ENCODE measurements at regions not wholly inside any gene's neighbourhood (a gene's known extent, or its start where the extent isn't known, plus 50 kb on each side); places are given as distances from the start of the nearest gene placed in this dataset.

DNA sequence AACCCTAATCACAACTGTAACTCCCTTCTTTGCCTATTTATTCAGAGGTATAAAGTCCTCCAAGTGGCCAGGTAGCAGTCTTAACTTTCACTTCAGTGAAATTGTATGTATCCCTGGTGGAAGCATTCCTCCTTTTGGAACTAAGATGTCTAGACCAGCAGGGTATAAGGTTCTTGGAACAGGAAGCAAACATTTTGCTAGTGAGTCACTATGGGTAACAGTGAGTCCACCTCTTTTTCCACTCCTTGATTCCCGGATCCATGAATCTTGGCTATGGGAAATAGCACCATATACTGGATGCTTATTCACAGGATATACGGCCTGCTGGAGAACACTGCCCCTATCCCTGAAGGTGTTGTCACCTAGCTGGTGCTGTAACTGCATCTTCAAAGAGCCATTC is 80.2 kb downstream of the KCNA5 start:
- TF ChIP-seq SIN3A (IDR thresholded peaks at IDR 0.05; ENCODE audit: borderline replicate concordance, low read depth, low read length) (no peak), FOSL2 (IDR thresholded peaks at IDR 0.05; ENCODE audit: borderline replicate concordance, low read depth) (peak; percentile 20; the same call in 1 of the 2 replicates)
- WGBS (ENCODE audit: low lambda C conversion rate), result 62% methylated on average over 2 of the region's 2 CpGs

GRCh38 chr12:5124401-5124800 is 80.7 kb downstream of the KCNA5 start:
- TF ChIP-seq NRF1 (IDR thresholded peaks at IDR 0.05; ENCODE audit: low read depth, low read length) (no peak), FOSL2 (IDR thresholded peaks at IDR 0.05; ENCODE audit: borderline replicate concordance, low read depth) (no peak), GABPA (IDR thresholded peaks at IDR 0.05; ENCODE audit: low read depth) (no peak), TAF1 (IDR thresholded peaks at IDR 0.05; ENCODE audit: borderline replicate concordance, low read depth, low read length) (no peak), RCOR1 (IDR thresholded peaks at IDR 0.05; ENCODE audit: low read length) (no peak), POLR2AphosphoS5 (IDR thresholded peaks at IDR 0.05; ENCODE audit: low read depth, low read length) (no peak), GATA2 (CRISPR knock-in tag; IDR thresholded peaks at IDR 0.05) (no peak), REST (IDR thresholded peaks at IDR 0.05; ENCODE audit: low read depth, low read length) (no peak), RAD21 (IDR thresholded peaks at IDR 0.05; ENCODE audit: low read length) (no peak), FOXM1 (IDR thresholded peaks at IDR 0.05; ENCODE audit: low read depth) (no peak), RFX5 (IDR thresholded peaks at IDR 0.05; ENCODE audit: low read length) (no peak), SMC3 (IDR thresholded peaks at IDR 0.05; ENCODE audit: low read depth, low read length) (no peak), TCF12 (IDR thresholded peaks at IDR 0.05) (no peak), YY1 (IDR thresholded peaks at IDR 0.05; ENCODE audit: low read depth) (no peak), FOXJ3 (CRISPR knock-in tag; IDR thresholded peaks at IDR 0.05) (no peak), PBX3 (IDR thresholded peaks at IDR 0.05) (no peak), CHD2 (IDR thresholded peaks at IDR 0.05; ENCODE audit: low read length, partially characterized antibody) (no peak)
- TF ChIP-seq, protein P1, sequence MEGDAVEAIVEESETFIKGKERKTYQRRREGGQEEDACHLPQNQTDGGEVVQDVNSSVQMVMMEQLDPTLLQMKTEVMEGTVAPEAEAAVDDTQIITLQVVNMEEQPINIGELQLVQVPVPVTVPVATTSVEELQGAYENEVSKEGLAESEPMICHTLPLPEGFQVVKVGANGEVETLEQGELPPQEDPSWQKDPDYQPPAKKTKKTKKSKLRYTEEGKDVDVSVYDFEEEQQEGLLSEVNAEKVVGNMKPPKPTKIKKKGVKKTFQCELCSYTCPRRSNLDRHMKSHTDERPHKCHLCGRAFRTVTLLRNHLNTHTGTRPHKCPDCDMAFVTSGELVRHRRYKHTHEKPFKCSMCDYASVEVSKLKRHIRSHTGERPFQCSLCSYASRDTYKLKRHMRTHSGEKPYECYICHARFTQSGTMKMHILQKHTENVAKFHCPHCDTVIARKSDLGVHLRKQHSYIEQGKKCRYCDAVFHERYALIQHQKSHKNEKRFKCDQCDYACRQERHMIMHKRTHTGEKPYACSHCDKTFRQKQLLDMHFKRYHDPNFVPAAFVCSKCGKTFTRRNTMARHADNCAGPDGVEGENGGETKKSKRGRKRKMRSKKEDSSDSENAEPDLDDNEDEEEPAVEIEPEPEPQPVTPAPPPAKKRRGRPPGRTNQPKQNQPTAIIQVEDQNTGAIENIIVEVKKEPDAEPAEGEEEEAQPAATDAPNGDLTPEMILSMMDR (IDR thresholded peaks at IDR 0.05), result no peak
- TF ChIP-seq, protein P2, sequence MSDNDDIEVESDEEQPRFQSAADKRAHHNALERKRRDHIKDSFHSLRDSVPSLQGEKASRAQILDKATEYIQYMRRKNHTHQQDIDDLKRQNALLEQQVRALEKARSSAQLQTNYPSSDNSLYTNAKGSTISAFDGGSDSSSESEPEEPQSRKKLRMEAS (IDR thresholded peaks at IDR 0.05; ENCODE audit: low read depth), result no peak
- no peaks in the 10 kb centered on the region for H3K27me3 ChIP-seq (ENCODE audit: insufficient read depth)
- no peaks in the 10 kb centered on the region for H3K9me3 ChIP-seq
- H4K20me1 ChIP-seq (ENCODE audit: insufficient read depth), result no peaks in the 10 kb centered on the region
- no peak overlapping the region for H2AFZ ChIP-seq (ENCODE audit: low read depth)
- no peak overlapping the region for H3K4me3 ChIP-seq (ENCODE audit: low read depth in 2 of 2, low read length in 1 of 2)
- peaks cover 16% of the 10 kb centered on the region for H3K79me2 ChIP-seq (ENCODE audit: insufficient read depth)
- H3K27ac ChIP-seq (ENCODE audit: low read depth in 2 of 2, low read length in 1 of 2), result no peak overlapping the region
- H3K9ac ChIP-seq, result no peak overlapping the region
- DNase-seq, result no peak
- CTCF ChIA-PET, result no interaction called here
- POLR2A ChIA-PET, result no interaction called here
- H3K4me1 ChIP-seq (ENCODE audit: control insufficient read depth in 1 of 2, insufficient read depth in 2 of 2, low read depth in 1 of 2, low read length in 1 of 2), result peaks cover 0 to 7% of the 10 kb centered on the region in 2 experiments; a peak in 2 of 4 replicates
- no peaks in the 10 kb centered on the region for H3F3A ChIP-seq (replicated peaks; ENCODE audit: insufficient read depth)
- H3K9me2 ChIP-seq, result no peaks in the 10 kb centered on the region
- H3K36me3 ChIP-seq (replicated peaks in 1 of 2; ENCODE audit: control insufficient read depth in 1 of 2, insufficient read depth in 2 of 2, low read length in 1 of 2), result peaks cover 0 to 6% of the 10 kb centered on the region in 2 experiments
- no peak overlapping the region for H3K4me2 ChIP-seq

More for the DNA sequence above, 80.2 kb downstream of the KCNA5 start:
- Histone ChIP-seq H2AFZ (ENCODE audit: low read depth) (no peak overlapping the region), H3K9ac (no peak overlapping the region), H3K27ac (ENCODE audit: low read depth in 2 of 2, low read length in 1 of 2) (peak overlapping the region in 1 of 2 experiments; percentile 16; a peak in 1 of 4 replicates), H3F3A (replicated peaks; ENCODE audit: insufficient read depth) (no peaks in the 10 kb centered on the region), H3K9me3 (no peaks in the 10 kb centered on the region), H3K4me2 (peak overlapping the region; percentile 19), H4K20me1 (ENCODE audit: insufficient read depth) (no peaks in the 10 kb centered on the region), H3K27me3 (ENCODE audit: insufficient read depth) (no peaks in the 10 kb centered on the region), H3K4me3 (ENCODE audit: low read depth in 2 of 2, low read length in 1 of 2) (peak overlapping the region in 1 of 2 experiments; percentile 4; a peak in 1 of 4 replicates), H3K4me1 (ENCODE audit: control insufficient read depth in 1 of 2, insufficient read depth in 2 of 2, low read depth in 1 of 2, low read length in 1 of 2) (peaks cover 0 to 7% of the 10 kb centered on the region in 2 experiments; a peak in 2 of 4 replicates), H3K9me2 (no peaks in the 10 kb centered on the region), H3K79me2 (ENCODE audit: insufficient read depth) (peaks cover 16% of the 10 kb centered on the region), H3K36me3 (replicated peaks in 1 of 2; ENCODE audit: control insufficient read depth in 1 of 2, insufficient read depth in 2 of 2, low read length in 1 of 2) (peaks cover 0 to 6% of the 10 kb centered on the region in 2 experiments)
- POLR2A ChIA-PET, result no interaction called here
- DNase-seq, result no peak
- CTCF ChIA-PET, result no interaction called here
